ENCODE measurements at regions not wholly inside any gene's neighbourhood (a gene's known extent, or its start where the extent isn't known, plus 50 kb on each side); places are given as distances from the start of the nearest gene placed in this dataset.

DNA sequence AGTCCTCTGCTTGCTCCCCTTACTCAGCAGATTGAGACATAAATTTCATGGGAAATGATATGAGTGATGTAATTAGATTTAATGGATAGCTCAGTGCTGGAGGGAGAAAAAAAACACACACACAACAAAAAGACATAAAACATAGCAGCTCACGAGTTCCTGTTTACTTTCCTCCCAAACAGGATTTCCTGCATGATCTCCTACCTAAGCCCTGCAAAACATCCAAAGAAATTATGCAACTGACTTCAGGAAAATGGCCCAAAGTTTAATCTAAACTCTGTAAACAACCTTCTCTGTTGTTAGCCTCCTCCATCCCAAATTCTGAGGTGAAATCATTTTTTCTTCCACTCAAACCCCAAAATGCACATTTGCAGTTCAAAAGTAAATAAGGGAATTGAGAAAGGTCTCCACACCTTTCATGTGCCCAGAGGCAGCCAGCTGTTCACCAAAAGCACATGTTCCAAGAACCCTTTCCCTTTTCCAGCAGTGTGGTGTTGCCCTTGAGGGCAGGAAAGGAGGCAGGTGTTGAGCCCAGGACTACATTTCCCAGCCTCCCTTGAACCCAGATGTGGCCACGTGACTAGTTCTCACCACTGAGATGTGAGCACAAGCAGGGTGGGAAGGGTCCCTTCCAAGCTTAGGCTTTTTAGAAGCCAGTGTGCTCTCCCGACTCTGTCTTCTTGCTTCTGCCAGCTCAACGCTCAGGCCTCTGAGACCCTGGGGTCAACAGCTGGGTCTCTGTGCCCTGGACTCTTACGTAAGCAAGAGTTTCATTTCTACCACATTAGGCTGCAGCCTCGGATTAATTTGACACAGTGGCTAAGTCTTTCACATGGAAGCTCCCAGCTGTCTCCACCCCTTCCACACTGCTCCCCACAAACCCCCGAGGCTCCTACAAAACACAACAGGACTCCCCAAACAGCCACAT is 301.2 kb downstream of the CTTN start:
- 65% methylated on average over 7 of the region's 7 CpGs for WGBS
- no peaks in the 10 kb centered on the region for H3K36me3 ChIP-seq (ENCODE audit: insufficient read depth, low read length)
- H3K4me1 ChIP-seq (ENCODE audit: insufficient read depth, low read length), result no peaks in the 10 kb centered on the region; the same call in 1 of the 2 replicates
- no peaks in the 10 kb centered on the region for H3K27me3 ChIP-seq (ENCODE audit: insufficient read depth, low read length)
- no peak overlapping the region for H3K4me3 ChIP-seq (ENCODE audit: low read length)
- H3K9me3 ChIP-seq (ENCODE audit: insufficient read depth, low read depth, low read length), result no peaks in the 10 kb centered on the region
- H3K27ac ChIP-seq (ENCODE audit: low read depth, low read length), result no peak overlapping the region
- no peak overlapping the region for H3K9ac ChIP-seq (ENCODE audit: low read depth, low read length)

- 90% methylated on average over 8 of the region's 8 CpGs for WGBS
- Histone ChIP-seq H3K4me3 (ENCODE audit: low read length) (no peak overlapping the region), H3K27ac (ENCODE audit: low read depth, low read length) (no peak overlapping the region)
Measured at GRCh38 chr11:70700453-70700852, 302.1 kb downstream of the CTTN start.

DNA sequence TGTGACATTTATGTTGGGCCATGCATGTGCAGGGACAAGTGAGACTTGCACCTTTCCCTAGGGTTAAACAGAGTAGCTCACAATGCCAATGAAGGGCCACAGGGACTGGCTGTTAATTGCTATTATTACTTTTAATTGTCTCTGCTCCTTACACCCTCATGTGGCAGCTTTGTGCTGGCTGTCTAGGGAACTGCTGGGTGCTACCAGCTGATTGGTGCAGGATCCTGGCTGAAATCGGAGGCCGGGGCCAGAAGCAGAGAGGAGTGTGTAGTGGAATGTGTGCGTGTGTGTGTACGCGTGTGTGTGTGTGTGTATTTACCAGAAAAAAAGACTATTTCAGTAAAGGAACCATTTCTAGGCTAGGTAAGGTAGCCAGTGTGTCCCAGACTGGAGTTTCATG is 302.5 kb downstream of the CTTN start:
- WGBS, result 87% methylated on average over 5 of the region's 5 CpGs
- Histone ChIP-seq H3K27me3 (ENCODE audit: insufficient read depth, low read length) (no peaks in the 10 kb centered on the region), H3K4me1 (ENCODE audit: insufficient read depth, low read length) (no peaks in the 10 kb centered on the region; the same call in 1 of the 2 replicates), H3K9ac (ENCODE audit: low read depth, low read length) (no peak overlapping the region), H3K27ac (ENCODE audit: low read depth, low read length) (no peak overlapping the region), H3K36me3 (ENCODE audit: insufficient read depth, low read length) (no peaks in the 10 kb centered on the region), H3K9me3 (ENCODE audit: insufficient read depth, low read depth, low read length) (no peaks in the 10 kb centered on the region), H3K4me3 (ENCODE audit: low read length) (no peak overlapping the region)

More at GRCh38 chr11:70700453-70700852, 302.1 kb downstream of the CTTN start:
- H3K36me3 ChIP-seq (ENCODE audit: insufficient read depth, low read length), result no peaks in the 10 kb centered on the region
- H3K9me3 ChIP-seq (ENCODE audit: insufficient read depth, low read depth, low read length), result no peaks in the 10 kb centered on the region
- no peaks in the 10 kb centered on the region for H3K27me3 ChIP-seq (ENCODE audit: insufficient read depth, low read length)
- no peaks in the 10 kb centered on the region; the same call in 1 of the 2 replicates for H3K4me1 ChIP-seq (ENCODE audit: insufficient read depth, low read length)
- no peak overlapping the region for H3K9ac ChIP-seq (ENCODE audit: low read depth, low read length)

DNA sequence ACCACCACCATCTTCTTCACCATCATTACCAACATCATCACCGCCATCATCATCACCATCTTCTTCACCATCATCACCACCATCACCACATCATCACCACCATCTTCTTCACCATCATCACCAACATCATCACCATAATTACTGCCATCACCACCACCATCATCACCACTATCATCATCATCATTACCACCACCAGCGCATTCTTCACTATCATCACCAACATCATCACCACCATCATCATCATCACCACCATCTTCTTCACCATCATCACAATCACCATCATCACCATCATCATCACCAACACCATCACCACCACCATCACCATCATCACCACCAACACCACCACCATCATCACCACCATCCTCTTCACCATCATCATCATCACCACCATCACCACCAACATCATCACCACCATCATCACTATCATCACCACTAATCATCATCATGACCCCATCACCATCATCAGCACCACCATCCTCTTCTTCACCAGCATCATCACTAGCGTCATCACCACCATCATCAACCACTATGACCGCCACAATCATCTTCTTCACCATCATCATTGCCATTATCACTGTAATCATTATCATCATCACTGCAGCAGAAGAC is 303.8 kb downstream of the CTTN start:
- 93% methylated on average over 4 of the region's 4 CpGs for WGBS
- H3K27ac ChIP-seq (ENCODE audit: low read depth, low read length), result no peak overlapping the region
- H3K27me3 ChIP-seq (ENCODE audit: insufficient read depth, low read length), result no peaks in the 10 kb centered on the region
- H3K4me1 ChIP-seq (ENCODE audit: insufficient read depth, low read length), result no peaks in the 10 kb centered on the region; the same call in 1 of the 2 replicates
- H3K9me3 ChIP-seq (ENCODE audit: insufficient read depth, low read depth, low read length), result no peaks in the 10 kb centered on the region
- H3K36me3 ChIP-seq (ENCODE audit: insufficient read depth, low read length), result no peaks in the 10 kb centered on the region
- no peak overlapping the region for H3K9ac ChIP-seq (ENCODE audit: low read depth, low read length)
- H3K4me3 ChIP-seq (ENCODE audit: low read length), result no peak overlapping the region

DNA sequence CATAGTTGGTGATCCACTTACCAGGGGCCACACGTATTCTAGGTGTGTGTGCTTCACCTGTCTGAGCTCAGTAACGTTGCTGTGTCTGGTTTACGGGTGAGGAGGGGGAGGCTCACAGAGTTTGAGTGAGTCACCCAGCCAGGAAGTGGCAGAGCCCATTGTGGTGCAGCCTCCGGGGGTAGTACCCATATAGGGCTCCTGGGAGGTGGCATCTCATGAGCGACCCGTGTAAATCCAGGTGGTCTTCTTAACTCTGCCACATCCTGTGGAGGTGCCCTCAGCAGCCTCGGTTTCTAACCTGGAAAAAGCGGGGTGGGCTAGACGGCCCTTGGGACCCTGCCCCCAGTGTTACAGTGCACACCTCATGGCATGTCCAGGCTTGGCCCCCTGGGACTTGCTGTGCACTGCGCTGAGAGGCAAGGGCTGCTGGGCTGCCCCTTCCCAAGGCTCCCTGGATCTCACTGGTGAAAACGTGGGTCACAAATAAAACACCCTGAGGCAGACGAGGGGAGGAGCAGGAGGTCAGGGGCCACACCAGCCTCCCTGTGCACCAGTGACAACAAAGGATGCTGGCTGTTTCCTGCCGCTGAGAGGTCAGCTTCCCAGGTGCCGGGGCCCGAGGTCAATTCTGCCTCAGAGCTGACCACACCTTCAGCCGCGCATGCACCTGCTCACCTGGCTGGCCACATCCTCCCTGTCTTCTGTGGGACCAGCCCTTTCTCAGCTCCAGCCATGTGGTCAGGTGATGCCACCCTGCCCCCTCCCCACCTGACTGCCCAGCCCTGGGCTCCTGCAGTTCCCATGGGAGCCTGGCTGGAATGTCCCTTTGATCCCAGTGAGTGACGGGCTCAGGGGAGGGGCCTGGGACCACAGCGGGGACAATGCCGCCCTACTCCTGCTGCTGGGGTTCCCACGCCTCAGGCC is 305.1 kb downstream of the CTTN start:
- Histone ChIP-seq H3K9ac (ENCODE audit: low read depth, low read length) (no peak overlapping the region), H3K27ac (ENCODE audit: low read depth, low read length) (no peak overlapping the region), H3K27me3 (ENCODE audit: insufficient read depth, low read length) (no peaks in the 10 kb centered on the region), H3K9me3 (ENCODE audit: insufficient read depth, low read depth, low read length) (no peaks in the 10 kb centered on the region), H3K4me3 (ENCODE audit: low read length) (no peak overlapping the region), H3K36me3 (ENCODE audit: insufficient read depth, low read length) (no peaks in the 10 kb centered on the region), H3K4me1 (ENCODE audit: insufficient read depth, low read length) (no peaks in the 10 kb centered on the region)
- WGBS, result 79% methylated on average over 21 of the region's 21 CpGs

DNA sequence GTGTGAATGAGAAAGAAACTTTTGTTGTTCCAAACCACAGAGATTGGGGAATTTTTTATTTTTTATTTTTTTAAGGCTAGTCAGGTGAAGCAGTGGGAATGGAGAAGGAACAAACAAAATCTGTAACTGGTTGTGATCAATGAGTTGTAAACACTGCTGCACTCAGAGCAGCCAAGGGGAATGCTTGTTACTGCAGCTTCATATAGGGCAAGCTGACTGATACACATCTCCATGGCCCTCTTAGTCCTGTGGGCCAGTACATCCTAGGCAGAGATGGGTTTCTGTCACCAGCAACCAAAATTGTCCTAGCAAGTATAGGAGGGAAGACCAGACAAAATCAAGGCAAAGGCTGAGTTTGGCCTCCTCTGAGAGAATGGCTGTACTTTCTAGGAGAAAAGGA is 306.8 kb downstream of the CTTN start:
- no peak overlapping the region for H3K4me3 ChIP-seq (ENCODE audit: low read length)
- no peaks in the 10 kb centered on the region for H3K27me3 ChIP-seq (ENCODE audit: insufficient read depth, low read length)
- no peak overlapping the region for H3K9ac ChIP-seq (ENCODE audit: low read depth, low read length)
- H3K36me3 ChIP-seq (ENCODE audit: insufficient read depth, low read length), result no peaks in the 10 kb centered on the region
- no peaks in the 10 kb centered on the region for H3K9me3 ChIP-seq (ENCODE audit: insufficient read depth, low read depth, low read length)
- H3K27ac ChIP-seq (ENCODE audit: low read depth, low read length), result no peak overlapping the region
- H3K4me1 ChIP-seq (ENCODE audit: insufficient read depth, low read length), result no peaks in the 10 kb centered on the region

DNA sequence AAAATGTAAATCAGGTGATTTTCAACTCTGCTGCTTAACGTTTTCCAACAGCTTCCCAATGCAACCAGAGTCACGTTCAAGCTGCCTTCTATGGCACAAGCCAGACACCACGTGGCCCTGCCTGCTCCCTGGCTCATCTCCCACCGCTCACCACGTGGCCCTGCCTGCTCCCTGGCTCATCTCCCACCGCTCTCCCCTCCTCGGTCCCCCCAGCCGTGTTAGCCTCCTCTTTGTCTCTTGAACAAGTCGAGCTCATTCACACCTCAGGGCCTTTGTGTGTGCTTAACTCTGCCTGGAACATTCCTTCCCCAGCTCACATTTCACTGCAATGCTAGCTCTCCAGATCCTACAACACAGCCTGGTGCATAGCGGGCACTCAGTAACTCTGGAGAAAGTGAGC is 307.6 kb downstream of the CTTN start:
- Histone ChIP-seq H3K36me3 (ENCODE audit: insufficient read depth, low read length) (no peaks in the 10 kb centered on the region), H3K4me3 (ENCODE audit: low read length) (no peak overlapping the region), H3K9ac (ENCODE audit: low read depth, low read length) (no peak overlapping the region), H3K4me1 (ENCODE audit: insufficient read depth, low read length) (no peaks in the 10 kb centered on the region), H3K27me3 (ENCODE audit: insufficient read depth, low read length) (no peaks in the 10 kb centered on the region), H3K27ac (ENCODE audit: low read depth, low read length) (no peak overlapping the region), H3K9me3 (ENCODE audit: insufficient read depth, low read depth, low read length) (no peaks in the 10 kb centered on the region)
- 75% methylated on average over 10 of the region's 10 CpGs for WGBS

GRCh38 chr11:70707821-70708220 is 309.5 kb downstream of the CTTN start:
- H3K4me3 ChIP-seq (ENCODE audit: low read length), result no peak overlapping the region
- H3K27me3 ChIP-seq (ENCODE audit: insufficient read depth, low read length), result no peaks in the 10 kb centered on the region
- H3K9me3 ChIP-seq (ENCODE audit: insufficient read depth, low read depth, low read length), result no peaks in the 10 kb centered on the region
- 94% methylated on average over 6 of the region's 6 CpGs for WGBS
- H3K27ac ChIP-seq (ENCODE audit: low read depth, low read length), result no peak overlapping the region
- H3K4me1 ChIP-seq (ENCODE audit: insufficient read depth, low read length), result 0 out of 2 replicates have a peak, but pooled peaks cover 7% of the 10 kb centered on the region
- H3K36me3 ChIP-seq (ENCODE audit: insufficient read depth, low read length), result no peaks in the 10 kb centered on the region
- H3K9ac ChIP-seq (ENCODE audit: low read depth, low read length), result no peak overlapping the region

DNA sequence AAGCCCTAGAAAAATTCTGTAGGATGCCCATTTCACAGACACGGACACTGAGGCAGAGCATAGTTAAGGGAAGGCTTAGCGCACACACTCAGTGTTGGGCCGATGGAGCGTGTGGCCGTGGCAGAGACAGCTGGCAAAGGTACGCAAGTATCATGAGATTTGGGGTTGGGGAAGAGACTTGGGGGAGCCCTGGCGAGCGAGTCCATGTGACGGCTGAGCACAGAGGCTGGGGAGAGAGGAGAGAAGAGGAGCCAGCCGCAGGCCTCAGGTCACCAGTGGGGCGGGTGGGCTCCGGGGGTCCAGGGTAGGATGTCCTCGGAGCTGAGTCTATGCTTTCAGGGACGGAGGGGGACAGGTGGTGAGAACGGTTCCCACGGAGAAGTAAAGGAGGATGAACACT is 311.3 kb downstream of the CTTN start:
- WGBS, result 94% methylated on average over 16 of the region's 16 CpGs

GRCh38 chr11:70710192-70710591 is 311.9 kb downstream of the CTTN start:
- Histone ChIP-seq H3K9ac (ENCODE audit: low read depth, low read length) (no peak overlapping the region), H3K36me3 (ENCODE audit: insufficient read depth, low read length) (no peaks in the 10 kb centered on the region), H3K27ac (ENCODE audit: low read depth, low read length) (no peak overlapping the region), H3K4me1 (ENCODE audit: insufficient read depth, low read length) (peaks cover 19% of the 10 kb centered on the region), H3K9me3 (ENCODE audit: insufficient read depth, low read depth, low read length) (no peaks in the 10 kb centered on the region), H3K27me3 (ENCODE audit: insufficient read depth, low read length) (no peaks in the 10 kb centered on the region), H3K4me3 (ENCODE audit: low read length) (no peak overlapping the region)
- WGBS, result 91% methylated on average over 11 of the region's 11 CpGs

More for the DNA sequence above, 311.3 kb downstream of the CTTN start:
- no peak overlapping the region for H3K27ac ChIP-seq (ENCODE audit: low read depth, low read length)
- peaks cover 19% of the 10 kb centered on the region for H3K4me1 ChIP-seq (ENCODE audit: insufficient read depth, low read length)
- H3K36me3 ChIP-seq (ENCODE audit: insufficient read depth, low read length), result no peaks in the 10 kb centered on the region
- no peaks in the 10 kb centered on the region for H3K9me3 ChIP-seq (ENCODE audit: insufficient read depth, low read depth, low read length)
- no peak overlapping the region for H3K4me3 ChIP-seq (ENCODE audit: low read length)
- no peaks in the 10 kb centered on the region for H3K27me3 ChIP-seq (ENCODE audit: insufficient read depth, low read length)
- H3K9ac ChIP-seq (ENCODE audit: low read depth, low read length), result no peak overlapping the region

- 86% methylated on average over 9 of the region's 9 CpGs for WGBS
- H3K4me3 ChIP-seq (ENCODE audit: low read length), result no peak overlapping the region
- no peaks in the 10 kb centered on the region for H3K9me3 ChIP-seq (ENCODE audit: insufficient read depth, low read depth, low read length)
- H3K27ac ChIP-seq (ENCODE audit: low read depth, low read length), result no peak overlapping the region
- no peaks in the 10 kb centered on the region for H3K36me3 ChIP-seq (ENCODE audit: insufficient read depth, low read length)
- H3K4me1 ChIP-seq (ENCODE audit: insufficient read depth, low read length), result peaks cover 19% of the 10 kb centered on the region
- no peaks in the 10 kb centered on the region for H3K27me3 ChIP-seq (ENCODE audit: insufficient read depth, low read length)
- H3K9ac ChIP-seq (ENCODE audit: low read depth, low read length), result no peak overlapping the region
Measured at GRCh38 chr11:70710601-70711000, 312.3 kb downstream of the CTTN start.
